Activated naive CD4-positive, alpha-beta T cell treated with anti-CD3 and anti-CD28 coated beads, Interleukin-2, amount 50 U/mL, for 72 hours (primary cell): ENCODE measurements at regions not wholly inside any gene's neighbourhood (a gene's known extent, or its start where the extent isn't known, plus 50 kb on each side); places are given as distances from the start of the nearest gene placed in this dataset.

Source experiments
- ATAC-seq, 2 donors: fragments of 150-1000 bp; cut with Tn5 transposase; 2 replicates each; pipeline ENCODE4 v1.10.0; 2021; ENCODE audit warnings: mild to moderate bottlenecking in 2 of 2, moderate library complexity in 2 of 2
- DNase-seq, 2 donors: peaks; one replicate each; pipeline ENCODE4 v3.0.0; 2021 to 2022; ENCODE audit warnings: low spot score in 2 of 2
- H3K27ac Mint-ChIP-seq, 2 donors: one replicate each; pipeline ENCODE4 v1.8.0; 2022; ENCODE audit warnings: mild to moderate bottlenecking in 2 of 2, mixed read lengths in 2 of 2
- H3K36me3 Mint-ChIP-seq, 2 donors: one replicate each; pipeline ENCODE4 v1.8.0; 2022; ENCODE audit warnings: mixed read lengths in 2 of 2
- H3K9me3 Mint-ChIP-seq, 2 donors: one replicate each; pipeline ENCODE4 v1.8.0; 2022; ENCODE audit warnings: mixed read lengths in 2 of 2

- Mint-ChIP-seq H3K36me3 (peaks cover 4 to 11% of the 10 kb centered on the region in 2 donors), H3K9me3 (peaks cover 22 to 34% of the 10 kb centered on the region in 2 donors), H3K27ac (no peak overlapping the region)
- DNase-seq, result no peak
- ATAC-seq, result no peak
These were observed 433.7 kb upstream of the RBFOX1 start for GRCh38 chr16:6898896-6899295.

GRCh38 chr16:6897876-6898485, 434.7 kb upstream of the RBFOX1 start:
- Mint-ChIP-seq H3K27ac (no peak overlapping the region), H3K9me3 (peaks cover 22 to 33% of the 10 kb centered on the region in 2 donors), H3K36me3 (peaks cover 4 to 6% of the 10 kb centered on the region in 2 donors)
- DNase-seq, result no peak
- no peak for ATAC-seq

GRCh38 chr16:6892966-6893365, 439.7 kb upstream of the RBFOX1 start:
- Mint-ChIP-seq H3K27ac (no peak overlapping the region), H3K36me3 (no peaks in the 10 kb centered on the region), H3K9me3 (peaks cover 12 to 29% of the 10 kb centered on the region in 2 donors)
- DNase-seq, result no peak
- ATAC-seq, result no peak

- DNase-seq (no peak), ATAC-seq (no peak)
- peaks cover 10 to 30% of the 10 kb centered on the region in 2 donors for H3K9me3 Mint-ChIP-seq
- H3K27ac Mint-ChIP-seq, result no peak overlapping the region
- H3K36me3 Mint-ChIP-seq, result no peaks in the 10 kb centered on the region
These were observed 441.1 kb upstream of the RBFOX1 start for GRCh38 chr16:6891496-6891895.

GRCh38 chr16:6888531-6888930, 444.1 kb upstream of the RBFOX1 start:
- ATAC-seq (no peak), DNase-seq (no peak)
- H3K27ac Mint-ChIP-seq, result no peak overlapping the region
- no peaks in the 10 kb centered on the region for H3K36me3 Mint-ChIP-seq
- peaks cover 6 to 31% of the 10 kb centered on the region in 2 donors for H3K9me3 Mint-ChIP-seq

GRCh38 chr16:6884002-6884401, 448.6 kb upstream of the RBFOX1 start:
- no peak for DNase-seq
- no peak overlapping the region for H3K27ac Mint-ChIP-seq
- peaks cover 8 to 27% of the 10 kb centered on the region in 2 donors for H3K9me3 Mint-ChIP-seq
- no peaks in the 10 kb centered on the region for H3K36me3 Mint-ChIP-seq
- no peak for ATAC-seq

GRCh38 chr16:6880263-6880662, 452.4 kb upstream of the RBFOX1 start:
- Mint-ChIP-seq H3K9me3 (peaks cover 15 to 26% of the 10 kb centered on the region in 2 donors), H3K36me3 (no peaks in the 10 kb centered on the region), H3K27ac (no peak overlapping the region)
- ATAC-seq, result no peak
- no peak for DNase-seq

- DNase-seq (no peak), ATAC-seq (no peak)
- H3K9me3 Mint-ChIP-seq, result peaks cover 21 to 35% of the 10 kb centered on the region in 2 donors
These were observed 468.0 kb upstream of the RBFOX1 start for GRCh38 chr16:6864671-6865070.

GRCh38 chr16:6864244-6864643, 468.4 kb upstream of the RBFOX1 start:
- Mint-ChIP-seq H3K27ac (no peak overlapping the region), H3K36me3 (no peaks in the 10 kb centered on the region)
- no peak for ATAC-seq

More at GRCh38 chr16:6864671-6865070, 468.0 kb upstream of the RBFOX1 start:
- Mint-ChIP-seq H3K36me3 (no peaks in the 10 kb centered on the region), H3K27ac (no peak overlapping the region)

GRCh38 chr16:6863135-6863534, 469.5 kb upstream of the RBFOX1 start:
- no peak for ATAC-seq
- DNase-seq, result no peak
- Mint-ChIP-seq H3K27ac (no peak overlapping the region), H3K9me3 (peaks cover 20 to 28% of the 10 kb centered on the region in 2 donors), H3K36me3 (no peaks in the 10 kb centered on the region)

More at GRCh38 chr16:6864244-6864643, 468.4 kb upstream of the RBFOX1 start:
- DNase-seq, result no peak
- peaks cover 24 to 33% of the 10 kb centered on the region in 2 donors for H3K9me3 Mint-ChIP-seq

GRCh38 chr16:6861815-6862477, 470.7 kb upstream of the RBFOX1 start:
- ATAC-seq (no peak), DNase-seq (no peak)
- peaks cover 0 to under 1% of the 10 kb centered on the region in 2 donors for H3K36me3 Mint-ChIP-seq
- peaks cover 20 to 28% of the 10 kb centered on the region in 2 donors for H3K9me3 Mint-ChIP-seq
- H3K27ac Mint-ChIP-seq, result no peak overlapping the region

GRCh38 chr16:6861135-6861814, 471.4 kb upstream of the RBFOX1 start:
- no peak for DNase-seq
- peaks cover 25 to 28% of the 10 kb centered on the region in 2 donors for H3K9me3 Mint-ChIP-seq
- H3K36me3 Mint-ChIP-seq, result peaks cover 0 to 6% of the 10 kb centered on the region in 2 donors
- ATAC-seq, result no peak
- H3K27ac Mint-ChIP-seq, result no peak overlapping the region

- DNase-seq, result no peak
- Mint-ChIP-seq H3K36me3 (peaks cover 0 to 6% of the 10 kb centered on the region in 2 donors), H3K27ac (no peak overlapping the region), H3K9me3 (peaks cover 38 to 41% of the 10 kb centered on the region in 2 donors)
- ATAC-seq, result no peak
These were observed 475.1 kb upstream of the RBFOX1 start for GRCh38 chr16:6857575-6857974.

- Mint-ChIP-seq H3K27ac (no peak overlapping the region), H3K36me3 (peaks cover 0 to 6% of the 10 kb centered on the region in 2 donors), H3K9me3 (peaks cover 32 to 37% of the 10 kb centered on the region in 2 donors)
- ATAC-seq (no peak), DNase-seq (no peak)
These were observed 476.1 kb upstream of the RBFOX1 start for GRCh38 chr16:6856578-6856977.

- peaks cover 6% of the 10 kb centered on the region in 2 donors for H3K36me3 Mint-ChIP-seq
- no peak overlapping the region for H3K27ac Mint-ChIP-seq
- H3K9me3 Mint-ChIP-seq, result peaks cover 29 to 32% of the 10 kb centered on the region in 2 donors
- ATAC-seq (no peak), DNase-seq (no peak)
These were observed 479.1 kb upstream of the RBFOX1 start for GRCh38 chr16:6853565-6853964.

- Mint-ChIP-seq H3K27ac (no peak overlapping the region), H3K9me3 (peaks cover 32 to 33% of the 10 kb centered on the region in 2 donors), H3K36me3 (peaks cover 6% of the 10 kb centered on the region in 2 donors)
- DNase-seq (no peak), ATAC-seq (no peak)
These were observed 479.9 kb upstream of the RBFOX1 start for GRCh38 chr16:6852643-6853225.

GRCh38 chr16:6846452-6846851, 486.2 kb upstream of the RBFOX1 start:
- H3K27ac Mint-ChIP-seq, result no peak overlapping the region
- peaks cover 6 to 15% of the 10 kb centered on the region in 2 donors for H3K36me3 Mint-ChIP-seq
- ATAC-seq (no peak), DNase-seq (no peak)
- H3K9me3 Mint-ChIP-seq, result peaks cover 25 to 28% of the 10 kb centered on the region in 2 donors
